GM12891 (cell line): ENCODE measurements at regions not wholly inside any gene's neighbourhood (a gene's known extent, or its start where the extent isn't known, plus 50 kb on each side); places are given as distances from the start of the nearest gene placed in this dataset.

Experiments used
- POLR2A ChIP-seq: IDR thresholded peaks from 2 replicates; pipeline ENCODE4 v1.6.1; 2011; ENCODE audit warnings: low read depth, low read length, control low read depth
- POU2F2 ChIP-seq: IDR thresholded peaks from 2 replicates; pipeline ENCODE4 v1.6.1; 2011; ENCODE audit warnings: low read depth, mild to moderate bottlenecking, control low read depth, low read length, moderate library complexity
- TAF1 ChIP-seq: IDR thresholded peaks from 2 replicates; pipeline ENCODE4 v1.6.1; 2011; ENCODE audit warnings: low read depth, low read length, control low read depth

- no peak for TF ChIP-seq POLR2A
- no peak for TF ChIP-seq POU2F2
- TF ChIP-seq TAF1 = no peak
Observed at GRCh38 chr9:90444609-90445204, 197.9 kb downstream of the DIRAS2 start.
